ENCODE measurements at regions not wholly inside any gene's neighbourhood (a gene's known extent, or its start where the extent isn't known, plus 50 kb on each side); places are given as distances from the start of the nearest gene placed in this dataset.

GRCh38 chr1:219039017-219039681 is 134.5 kb upstream of the LYPLAL1 start:
- TF ChIP-seq CTCF (IDR thresholded peaks at IDR 0.05): no peak
- TF ChIP-seq POLR2A (IDR thresholded peaks at IDR 0.05): no peak

Measured in esophagus squamous epithelium (tissue), 4 donors.